Stimulated activated CD4-positive, alpha-beta T cell treated with anti-CD3 and anti-CD28 coated beads, Interleukin-12 subunit alpha, Interleukin-12 subunit beta, amount 100 ng/mL, for 24 hours (primary cell): ENCODE measurements at regions not wholly inside any gene's neighbourhood (a gene's known extent, or its start where the extent isn't known, plus 50 kb on each side); places are given as distances from the start of the nearest gene placed in this dataset.

Source experiments
- DNase-seq, 2 experiments: peaks; one replicate each; pipeline ENCODE4 v3.0.0-alpha.2; 2020; ENCODE audit warnings: low read depth in 2 of 2

DNA sequence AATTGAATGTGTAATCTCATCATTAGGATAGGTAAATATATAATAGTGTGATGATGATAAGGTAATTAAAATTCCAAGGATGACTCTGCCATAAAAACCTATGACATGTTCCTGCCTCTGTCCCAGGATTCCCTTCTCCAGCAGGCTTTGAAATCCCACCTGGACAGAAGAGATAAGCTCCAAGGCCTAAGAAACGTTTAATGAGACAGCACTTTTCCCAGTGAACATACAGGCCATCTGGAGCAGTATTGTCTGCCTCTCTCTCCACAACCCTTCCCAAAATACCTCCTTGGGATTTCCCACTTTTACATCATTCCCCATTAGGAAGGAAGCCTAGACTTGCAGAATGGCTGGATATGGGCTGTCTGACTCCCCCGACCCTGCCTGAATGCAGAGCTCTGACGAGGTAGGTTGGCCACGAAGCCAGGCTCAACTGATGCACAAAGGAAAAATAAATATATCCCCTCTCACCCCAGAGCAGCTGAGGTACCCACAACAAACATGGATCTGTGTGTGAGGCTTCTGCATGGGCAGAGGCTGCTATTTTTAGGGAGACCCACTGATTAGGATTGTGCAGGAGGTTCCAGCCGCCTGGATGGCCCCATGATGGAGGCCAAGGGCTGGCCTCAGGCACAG lies 71.0 kb downstream of the TMPRSS5 start:
- no peak for DNase-seq

DNA sequence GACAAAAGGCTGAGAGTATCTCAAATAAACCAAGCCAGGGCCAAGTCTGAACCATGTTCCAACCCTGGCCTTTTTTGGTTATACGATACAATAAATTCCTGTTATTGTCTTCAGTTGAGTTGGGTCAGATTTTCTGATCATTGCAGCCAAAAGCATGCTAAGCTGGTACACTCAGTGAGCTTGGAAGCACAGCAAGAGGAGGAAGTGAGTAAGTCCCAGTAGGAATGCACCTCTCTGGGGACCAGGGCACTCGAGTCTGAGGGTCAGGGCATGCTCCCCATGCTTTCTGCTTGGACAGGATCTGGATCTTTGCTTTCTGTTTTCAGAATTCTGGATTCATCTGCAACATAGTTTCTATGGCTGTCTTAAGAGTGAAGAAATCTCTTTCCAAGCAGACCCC lies 73.1 kb downstream of the TMPRSS5 start:
- no peak for DNase-seq

DNA sequence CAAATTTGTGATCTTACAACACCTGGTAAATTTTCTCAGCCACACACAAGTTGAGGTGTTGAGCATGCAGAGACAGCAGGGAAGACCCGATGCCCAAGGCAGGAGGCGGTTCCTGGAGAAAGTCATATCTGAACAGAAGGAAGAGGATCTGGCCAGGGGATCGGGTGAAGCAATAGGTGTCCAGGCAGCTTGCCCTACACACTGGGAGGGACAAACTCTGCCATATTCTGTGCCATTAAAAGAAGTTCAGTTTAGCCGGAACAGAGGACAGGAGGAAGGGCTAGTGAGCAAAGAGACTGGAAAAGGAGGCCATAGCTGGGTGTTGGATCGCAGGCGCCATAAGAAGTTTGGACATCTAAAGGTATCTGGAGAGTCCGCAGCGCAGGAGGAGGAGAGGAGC lies 76.5 kb downstream of the TMPRSS5 start:
- DNase-seq = no peak

DNA sequence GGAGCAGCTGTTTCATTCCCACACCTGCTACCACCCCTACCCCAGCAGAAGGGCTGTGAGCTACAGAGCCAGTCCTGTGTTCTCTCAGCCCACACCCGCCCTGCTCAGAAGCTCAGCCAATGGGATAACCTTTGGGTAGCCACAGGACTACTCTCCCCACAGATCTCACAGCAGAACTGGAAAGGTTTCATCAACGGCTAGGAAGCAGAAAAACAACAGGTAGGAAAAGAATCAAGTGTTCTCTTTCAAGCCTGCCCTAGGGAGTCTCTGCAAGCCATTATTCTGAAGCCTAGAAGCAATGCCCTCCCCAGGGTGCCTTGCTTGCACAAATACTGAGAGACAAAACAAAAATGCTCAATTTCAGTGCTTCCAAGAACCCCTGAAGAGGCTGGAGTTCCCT lies 77.2 kb downstream of the TMPRSS5 start:
- no peak for DNase-seq

DNA sequence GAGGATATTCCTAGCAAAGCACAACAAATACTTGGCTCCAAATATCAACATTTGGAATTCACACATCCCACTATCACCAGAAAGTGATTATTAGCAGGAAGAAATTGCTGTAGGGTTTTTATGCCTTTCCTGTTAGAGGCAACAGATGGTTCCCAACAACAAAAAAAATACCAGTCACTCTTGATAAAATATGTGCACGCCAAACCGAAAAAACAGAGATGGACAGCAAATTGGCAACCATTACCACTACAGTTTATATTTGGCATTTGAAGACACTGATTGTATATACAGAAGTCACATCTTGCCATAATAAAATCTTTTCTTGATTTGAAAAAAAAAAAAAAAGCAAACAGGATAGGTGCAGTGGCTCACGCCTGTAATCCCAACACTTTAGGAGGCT lies 78.2 kb downstream of the TMPRSS5 start:
- no peak for DNase-seq

DNA sequence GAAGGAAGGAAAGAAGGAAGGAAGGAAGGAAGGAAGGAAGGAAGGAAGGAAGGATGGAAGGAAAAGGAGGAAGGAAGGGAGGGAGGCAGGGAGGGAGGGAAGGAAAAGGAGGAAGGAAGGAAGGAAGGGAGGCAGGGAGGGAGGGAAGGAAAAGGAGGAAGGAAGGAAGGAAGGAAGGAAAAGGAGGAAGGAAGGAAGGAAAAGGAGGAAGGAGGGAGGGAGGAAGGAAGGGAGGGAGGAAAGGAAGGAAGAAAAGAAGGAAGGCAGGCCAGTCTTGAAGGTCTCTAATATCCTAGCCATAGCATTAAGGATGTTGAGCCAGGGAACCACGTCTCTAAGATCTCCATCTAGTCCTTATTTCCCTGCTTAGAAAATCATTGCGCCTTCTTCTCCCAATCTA lies 78.8 kb downstream of the TMPRSS5 start:
- DNase-seq = no peak

DNA sequence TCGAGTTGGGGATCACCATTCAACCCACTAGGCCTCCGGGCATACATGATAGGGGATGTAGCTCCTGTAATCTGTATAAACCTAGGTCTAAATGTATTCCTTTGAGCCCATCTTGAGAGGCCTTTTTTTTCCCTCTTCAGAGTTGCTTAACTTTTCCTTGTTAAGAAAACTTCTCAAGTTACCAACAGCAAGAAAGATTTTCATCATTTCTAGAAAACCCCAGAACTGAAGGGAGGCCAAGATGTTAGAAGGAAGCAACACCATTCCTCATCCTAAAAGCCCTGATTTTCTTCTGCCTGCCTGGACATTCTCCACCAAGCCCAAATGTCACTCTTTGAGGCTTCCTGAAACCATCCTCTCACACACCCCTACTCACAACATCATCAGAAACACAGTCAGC lies 79.4 kb downstream of the TMPRSS5 start:
- DNase-seq = no peak

DNA sequence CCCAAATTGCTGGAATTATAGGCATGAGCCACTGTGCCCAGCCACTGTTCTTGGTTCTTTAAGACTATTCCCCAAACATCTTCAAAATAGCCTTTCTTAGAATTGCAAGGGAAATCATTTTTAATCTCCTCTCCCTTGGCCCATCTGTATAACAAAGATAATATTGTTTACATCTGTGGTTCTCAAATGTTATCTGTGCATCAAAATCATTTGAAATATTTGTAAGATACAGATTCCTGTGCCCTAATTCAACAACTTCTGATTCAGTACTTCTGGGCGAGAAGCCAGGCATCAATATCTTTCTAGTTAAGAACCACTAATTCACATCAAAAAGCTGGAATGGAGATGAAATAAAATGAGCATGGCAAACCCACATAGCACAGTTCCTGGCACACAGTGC lies 83.0 kb downstream of the TMPRSS5 start:
- DNase-seq = no peak

DNA sequence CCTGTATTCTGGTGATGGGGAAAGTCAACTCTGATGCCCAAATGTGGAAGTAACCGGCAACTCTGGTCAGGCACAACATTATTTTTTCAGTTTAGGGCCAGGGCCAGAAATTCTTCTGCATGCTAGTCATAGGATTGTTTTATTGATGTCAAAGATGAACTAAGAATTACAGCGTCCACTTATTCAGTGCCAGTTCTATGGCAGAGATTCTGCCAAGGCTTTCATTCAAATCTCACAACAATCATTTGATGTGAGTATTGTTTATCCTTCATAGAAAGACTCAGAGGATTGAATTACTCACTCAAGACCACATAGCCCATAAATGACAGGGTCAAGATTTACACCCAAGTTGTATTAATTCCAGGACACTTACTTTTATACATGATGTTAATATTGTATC lies 87.7 kb downstream of the TMPRSS5 start:
- DNase-seq = no peak

DNA sequence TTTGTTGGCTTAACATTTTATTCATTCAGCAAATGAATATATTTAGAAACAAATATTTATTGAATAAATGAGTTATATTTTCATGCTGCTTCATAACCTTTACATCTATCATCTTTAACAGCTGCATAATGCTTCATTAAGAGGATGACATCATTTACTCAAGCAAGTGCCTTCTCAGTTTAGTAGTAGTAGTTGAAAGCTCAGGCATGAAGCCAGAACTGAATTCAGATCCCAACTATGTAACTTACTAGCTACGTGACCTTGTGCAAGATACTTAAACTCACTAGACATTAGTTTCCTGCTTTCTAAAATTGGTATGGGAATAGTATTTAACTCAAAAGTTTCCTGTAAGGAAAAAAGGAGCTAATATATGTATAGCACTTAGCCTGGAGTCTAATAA lies 90.3 kb downstream of the TMPRSS5 start:
- DNase-seq = no peak

DNA sequence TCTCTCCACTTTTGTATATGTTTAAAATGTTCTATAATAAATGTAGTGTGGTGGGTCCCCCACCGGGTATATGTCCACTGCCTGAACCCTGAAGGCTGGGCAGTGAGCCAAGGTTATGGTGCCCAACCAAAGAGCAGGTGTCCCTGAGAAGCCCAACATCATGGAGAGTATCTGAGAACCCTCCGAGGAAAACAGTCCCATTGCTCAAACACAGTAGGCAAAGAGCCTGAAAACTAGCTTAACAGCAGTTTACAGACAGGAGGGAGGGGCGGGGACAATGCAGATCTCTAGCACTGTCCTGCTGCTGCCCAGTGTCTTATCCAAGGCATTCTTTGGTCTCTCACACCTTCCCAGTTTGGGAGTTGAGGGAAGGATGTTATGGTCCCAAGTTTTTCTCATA lies 91.0 kb downstream of the TMPRSS5 start:
- no peak for DNase-seq

DNA sequence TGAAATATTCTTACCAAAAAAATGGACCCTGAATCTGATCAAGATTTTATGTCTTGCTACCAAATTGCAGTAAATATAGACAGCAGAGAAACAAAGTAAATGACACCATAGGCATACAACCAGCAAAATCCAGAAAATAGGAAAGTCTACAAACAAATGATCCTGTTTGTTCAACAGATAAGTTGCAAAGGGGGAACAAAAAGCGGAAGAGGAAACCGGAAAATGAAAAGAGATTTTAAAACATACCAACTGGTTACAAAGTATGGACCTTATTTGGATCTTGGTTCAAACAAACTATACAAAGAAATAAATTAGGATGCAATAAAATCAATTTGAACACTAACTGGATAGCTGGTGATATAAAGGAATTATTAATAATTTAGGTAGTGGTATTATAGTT lies 92.0 kb downstream of the TMPRSS5 start:
- no peak for DNase-seq

DNA sequence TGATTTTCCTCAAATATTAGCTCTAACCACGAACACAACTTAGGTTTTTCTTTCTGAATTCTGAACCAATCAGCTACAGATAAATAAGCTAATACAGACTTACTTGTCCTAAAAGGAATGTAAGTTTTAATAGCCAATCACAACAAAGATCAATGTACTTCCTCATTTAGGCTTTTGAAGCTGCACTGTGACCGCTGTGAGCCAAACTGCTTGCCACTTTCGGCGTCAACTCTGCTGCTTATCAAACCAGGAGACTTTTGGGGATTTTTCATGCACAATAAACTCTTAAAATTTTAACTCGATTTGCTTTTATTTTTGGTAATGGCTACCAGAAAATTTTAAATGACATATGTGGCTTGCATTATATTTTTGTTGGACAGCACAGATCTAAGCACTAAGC lies 92.5 kb downstream of the TMPRSS5 start:
- DNase-seq = no peak

DNA sequence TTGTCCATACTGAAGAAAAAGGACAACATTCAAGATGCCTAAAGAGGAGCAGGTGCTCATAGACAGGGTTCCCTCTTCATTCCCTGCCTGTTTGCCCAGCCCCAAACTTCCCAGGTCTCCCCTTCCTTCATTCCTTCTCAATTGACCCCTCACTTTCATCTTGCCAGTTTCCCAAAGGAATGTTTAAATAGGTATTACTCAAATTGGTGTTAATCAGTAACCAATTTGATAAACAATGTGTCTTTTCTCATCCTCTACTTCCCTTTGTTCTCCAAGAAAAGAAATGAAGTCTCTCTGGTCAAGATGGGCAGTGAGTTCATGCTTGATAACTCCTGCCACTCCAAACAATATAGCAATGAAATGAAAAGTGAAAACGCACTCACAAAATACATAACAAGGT lies 101.9 kb downstream of the TMPRSS5 start:
- no peak for DNase-seq

DNA sequence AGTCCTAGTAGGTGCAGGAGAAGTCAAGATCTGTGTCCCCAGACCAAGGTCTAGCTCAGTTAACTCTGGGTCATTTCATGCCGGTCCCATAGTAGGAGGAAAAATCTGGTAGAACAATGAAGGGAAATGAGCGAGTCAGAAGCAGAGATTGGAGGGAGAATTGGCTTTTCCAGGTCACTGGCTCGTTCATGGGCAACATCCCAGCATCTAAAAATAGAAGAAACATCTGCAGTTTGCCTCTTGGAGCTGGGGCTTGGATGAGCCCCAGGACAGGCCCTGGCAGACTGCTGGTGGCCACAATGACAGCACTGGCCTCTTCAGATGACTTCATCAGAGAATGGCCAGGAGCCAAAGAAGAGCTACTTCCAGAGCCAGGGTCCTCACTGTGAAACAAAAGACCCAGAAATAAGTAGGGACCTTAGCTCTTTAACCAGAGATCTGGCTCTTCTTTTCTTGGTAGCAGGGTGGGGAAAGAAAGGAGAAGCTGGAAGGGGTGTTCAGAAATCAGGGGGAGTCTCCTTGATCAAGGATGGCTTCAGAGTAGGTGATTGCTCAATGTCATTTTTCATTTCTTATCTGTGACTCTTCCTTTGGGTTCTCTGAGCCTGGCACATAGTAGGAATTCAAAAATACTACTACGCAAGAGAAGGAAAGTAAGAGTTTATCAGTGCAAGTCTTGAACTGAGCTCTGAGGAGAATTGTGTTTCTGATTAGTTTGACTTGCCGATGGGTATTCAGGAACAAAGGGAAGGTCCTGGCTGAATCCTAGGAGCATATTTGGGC lies 102.6 kb downstream of the TMPRSS5 start:
- no peak for DNase-seq

DNA sequence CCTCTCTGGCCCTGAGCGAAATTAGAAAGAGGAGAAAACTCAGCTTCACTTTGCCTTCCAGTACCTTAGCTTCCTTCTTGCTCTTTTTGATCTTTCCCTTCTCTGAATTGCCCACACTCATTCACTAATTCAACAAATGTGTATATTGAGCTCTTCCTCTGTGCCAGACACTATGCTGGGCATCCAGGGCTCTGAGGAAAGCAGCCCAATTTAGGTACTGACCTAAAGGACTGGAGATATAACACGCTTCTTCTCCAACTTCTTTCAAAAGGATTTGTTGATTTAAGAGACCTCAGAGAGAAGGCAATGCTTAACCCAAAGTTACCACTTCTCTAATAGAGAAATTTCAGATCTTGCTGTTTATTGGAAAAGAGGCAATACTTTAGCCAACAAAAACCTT lies 103.6 kb downstream of the TMPRSS5 start:
- DNase-seq = no peak

DNA sequence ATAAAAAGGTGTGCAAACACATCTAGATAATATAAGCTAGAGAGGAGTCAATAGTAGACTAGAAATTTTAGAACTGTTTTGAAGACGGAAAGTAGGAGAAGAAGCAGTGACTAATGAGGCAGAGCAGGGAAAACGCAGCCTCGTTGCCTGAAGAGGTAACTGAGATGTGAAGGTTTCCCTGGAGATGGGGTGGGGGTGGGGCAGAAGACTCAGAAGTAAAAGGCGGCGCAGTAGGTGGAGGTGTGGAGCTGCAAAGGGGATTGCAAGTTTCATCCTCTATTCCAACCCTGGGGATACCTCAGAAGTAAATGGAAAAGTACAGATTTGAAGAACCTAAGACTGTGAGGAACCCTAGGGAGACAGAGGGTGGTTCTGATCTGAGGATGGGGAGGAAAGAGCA lies 109.5 kb downstream of the TMPRSS5 start:
- no peak for DNase-seq

DNA sequence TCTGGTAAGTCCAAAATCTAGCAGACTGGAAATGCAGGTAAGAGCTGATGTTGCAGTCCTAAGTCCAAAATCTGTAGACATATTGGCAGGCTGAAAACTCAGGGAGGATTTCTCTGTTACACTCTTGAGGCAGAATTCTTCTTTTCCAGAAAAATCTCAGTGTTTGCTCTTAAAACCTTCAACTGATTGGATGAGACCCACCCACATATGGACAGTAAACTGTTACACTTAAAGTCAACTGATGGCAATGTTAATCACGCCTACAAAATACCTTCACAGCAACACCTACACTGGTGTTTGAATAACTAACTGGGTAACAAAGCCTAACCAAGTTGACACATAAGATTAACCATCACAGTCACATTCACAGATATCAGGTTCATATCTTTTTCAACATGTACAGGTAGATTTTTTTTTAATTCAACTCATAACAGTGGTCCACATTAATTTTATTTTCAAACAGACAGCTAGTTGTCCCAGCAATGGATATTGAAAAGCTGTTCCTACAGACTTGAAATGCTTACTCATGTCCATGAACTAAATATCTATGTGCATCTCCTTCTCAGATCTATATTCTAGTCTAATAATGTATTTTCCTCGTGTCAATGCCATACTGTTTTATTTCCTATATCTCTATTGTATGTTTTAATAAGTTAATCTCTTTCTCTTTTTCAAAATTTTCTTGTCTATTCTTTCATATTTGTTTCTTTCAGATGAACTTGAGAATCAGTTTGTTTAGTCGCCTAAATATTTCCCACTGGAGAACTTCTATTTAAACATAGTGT lies 110.1 kb downstream of the TMPRSS5 start:
- no peak for DNase-seq

DNA sequence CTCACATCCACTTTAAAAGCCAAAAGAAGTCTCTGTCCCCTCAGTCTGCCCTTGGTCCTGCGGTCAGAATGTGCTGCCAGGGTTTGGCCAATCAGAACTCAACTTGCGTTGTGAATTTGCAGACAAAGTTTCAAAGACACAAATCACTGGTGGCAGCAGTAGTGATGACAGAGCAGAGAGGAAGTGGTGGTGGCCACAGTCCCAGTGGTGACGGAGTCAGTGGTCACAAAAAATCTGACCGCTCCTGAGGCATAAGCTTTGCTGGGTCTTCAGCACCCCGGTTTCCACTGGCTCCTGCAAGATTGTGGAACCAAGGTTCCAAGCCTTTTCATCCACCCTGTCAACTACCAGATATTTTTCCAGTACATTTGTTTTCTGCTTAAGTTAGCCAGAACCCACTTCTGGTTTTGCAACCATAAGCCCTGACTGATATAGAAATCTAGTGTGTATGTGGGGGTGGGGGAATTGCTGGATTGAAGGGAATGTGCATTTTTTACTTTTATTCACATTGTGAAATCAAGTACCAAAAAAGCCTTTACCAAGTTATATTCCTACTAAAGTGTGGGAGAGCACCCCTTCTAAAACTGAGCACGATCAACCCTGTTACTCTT lies 112.3 kb downstream of the TMPRSS5 start:
- no peak for DNase-seq

DNA sequence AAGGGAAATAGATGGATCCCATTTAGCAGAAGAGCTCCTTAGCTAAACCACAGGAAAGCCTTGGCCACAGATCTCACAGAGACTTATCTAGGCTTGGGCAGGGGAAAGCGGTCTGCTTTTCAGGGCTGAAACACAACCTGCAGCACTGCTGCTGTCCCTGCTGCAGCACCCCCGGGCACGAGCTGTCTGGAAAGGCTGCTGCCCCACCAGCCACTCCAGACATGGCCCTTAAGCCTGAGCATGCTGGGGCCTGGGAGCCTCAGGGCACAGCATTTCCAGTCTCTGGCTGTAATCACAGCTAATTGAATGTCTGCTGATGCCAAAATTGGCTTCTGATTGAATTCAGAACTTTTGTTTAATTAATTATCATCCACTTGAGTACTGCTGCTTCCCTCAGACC lies 115.0 kb downstream of the TMPRSS5 start:
- no peak for DNase-seq

DNA sequence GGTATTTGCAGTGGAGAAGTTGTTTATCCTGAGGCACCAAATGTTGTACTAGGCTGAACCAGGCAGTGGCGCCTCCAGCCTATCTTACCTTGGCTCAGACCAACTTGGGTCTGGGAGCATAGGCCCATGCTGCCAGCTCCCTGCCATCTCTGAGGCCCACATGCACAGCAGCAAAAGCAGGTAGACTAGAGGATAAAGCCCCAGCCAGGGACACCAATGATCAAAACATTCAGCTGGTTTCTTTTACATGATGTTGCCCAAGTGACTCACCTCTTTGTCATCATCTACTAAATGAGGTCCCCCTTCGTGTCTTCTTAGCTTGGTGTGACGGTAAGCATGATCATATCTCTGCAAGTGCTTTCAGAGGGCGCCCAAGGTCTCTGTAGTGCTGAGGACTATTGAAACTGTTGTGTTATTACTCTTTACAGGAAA lies 112.1 kb upstream of the DRD2 start:
- no peak for DNase-seq

DNA sequence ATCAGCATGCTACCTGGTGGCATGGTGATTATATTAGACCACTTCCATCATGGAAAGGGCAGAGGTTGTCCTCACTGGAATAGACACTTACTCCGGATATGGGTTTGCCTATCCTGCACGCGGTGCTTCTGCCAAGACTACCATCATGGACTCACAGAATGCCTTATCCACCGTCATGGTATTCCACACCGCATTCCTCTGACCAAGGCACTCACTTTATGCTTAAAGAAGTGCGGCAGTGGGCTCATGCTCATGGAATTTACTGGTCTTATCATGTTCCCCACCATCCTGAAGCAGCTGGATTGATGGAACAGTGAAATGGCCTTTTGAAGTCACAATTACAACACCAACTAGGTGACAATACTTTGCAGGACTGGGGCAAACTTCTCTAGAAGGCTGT lies 109.2 kb upstream of the DRD2 start:
- no peak for DNase-seq

DNA sequence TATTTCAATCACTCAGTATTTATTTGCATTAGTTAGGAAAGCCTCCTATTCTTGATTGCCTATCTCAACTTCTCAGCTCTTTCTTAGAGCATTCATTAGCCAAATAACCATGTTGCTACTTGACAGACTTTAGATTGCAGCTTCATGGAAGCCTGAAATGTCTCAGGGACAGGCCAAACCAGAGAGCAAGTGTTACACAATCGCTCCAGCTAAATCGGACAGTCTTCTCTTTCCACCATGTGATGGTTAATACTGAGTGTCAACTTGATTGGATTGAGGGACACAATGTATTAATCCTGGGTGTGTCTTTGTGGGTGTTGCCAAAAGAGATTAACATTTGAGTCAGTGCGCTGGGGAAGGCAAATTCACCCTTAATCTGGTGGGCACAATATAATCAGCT lies 106.5 kb upstream of the DRD2 start:
- DNase-seq = no peak
